Neural progenitor cell (in vitro differentiated cells): ENCODE measurements at regions not wholly inside any gene's neighbourhood (a gene's known extent, or its start where the extent isn't known, plus 50 kb on each side); places are given as distances from the start of the nearest gene placed in this dataset.

ENCODE experiments used
- DNase-seq: peaks from one replicate; pipeline ENCODE4 v3.0.0-alpha.2; 2016; ENCODE audit warnings: low spot score
- H2AFZ ChIP-seq: fragments of 200-600 bp; sonication (generic); replicated peaks from 2 replicates; pipeline ENCODE4 v1.6.1; 2016; ENCODE audit warnings: antibody characterized with exemption
- H3F3A ChIP-seq: fragments of 200-600 bp; sonication (generic); 2 replicates; pipeline ENCODE4 v1.6.1; 2016; ENCODE audit warnings: antibody characterized with exemption, low read depth
- H3K27ac ChIP-seq: fragments of 200-600 bp; sonication (generic); 2 replicates; pipeline ENCODE4 v1.5.1; 2016; ENCODE audit warnings: mild to moderate bottlenecking
- H3K27me3 ChIP-seq: fragments of 200-600 bp; sonication (generic); 2 replicates; pipeline ENCODE4 v1.6.1; 2016; ENCODE audit warnings: mild to moderate bottlenecking, moderate library complexity
- H3K36me3 ChIP-seq: fragments of 200-600 bp; sonication (generic); 2 replicates; pipeline ENCODE4 v1.5.1; 2016
- H3K4me1 ChIP-seq: fragments of 200-600 bp; sonication (generic); 2 replicates; pipeline ENCODE4 v1.6.1; 2016; ENCODE audit warnings: mixed run types
- H3K4me2 ChIP-seq: fragments of 200-600 bp; sonication (generic); 2 replicates; pipeline ENCODE4 v1.6.1; 2016
- H3K4me3 ChIP-seq: fragments of 200-600 bp; sonication (generic); 2 replicates; pipeline ENCODE4 v1.5.1; 2016
- H3K79me2 ChIP-seq: fragments of 200-600 bp; sonication (generic); 2 replicates; pipeline ENCODE4 v1.6.1; 2016; ENCODE audit warnings: low read depth
- H3K9ac ChIP-seq: fragments of 200-600 bp; sonication (generic); 2 replicates; pipeline ENCODE4 v1.6.1; 2016
- H3K9me3 ChIP-seq: fragments of 200-600 bp; sonication (generic); 2 replicates; pipeline ENCODE4 v1.5.1; 2016; ENCODE audit warnings: low read depth
- H4K20me1 ChIP-seq: fragments of 200-600 bp; sonication (generic); 2 replicates; pipeline ENCODE4 v1.6.1; 2016; ENCODE audit warnings: low read depth
- H3K27ac Mint-ChIP-seq: 3 replicates; pipeline ENCODE4 v1.8.0; 2021; ENCODE audit warnings: mixed read lengths
- H3K27me3 Mint-ChIP-seq: 2 replicates; pipeline ENCODE4 v1.8.0; 2022; ENCODE audit warnings: low read depth, mild to moderate bottlenecking, inconsistent platforms, moderate library complexity, mixed read lengths; ENCODE audit not compliant: insufficient read depth
- H3K36me3 Mint-ChIP-seq: 3 replicates; pipeline ENCODE4 v1.8.0; 2021; ENCODE audit warnings: mixed read lengths
- H3K4me1 Mint-ChIP-seq: 3 replicates; pipeline ENCODE4 v1.8.0; 2021; ENCODE audit warnings: mixed read lengths
- H3K4me3 Mint-ChIP-seq: 3 replicates; pipeline ENCODE4 v1.8.0; 2021; ENCODE audit warnings: mild to moderate bottlenecking, moderate library complexity, mixed read lengths
- H3K9me3 Mint-ChIP-seq: 3 replicates; pipeline ENCODE4 v1.8.0; 2020; ENCODE audit warnings: mixed read lengths
- EZH2 ChIP-seq: fragments of 200-600 bp; sonication (generic); IDR thresholded peaks from 2 replicates; pipeline ENCODE4 v1.6.1; 2017; ENCODE audit warnings: antibody characterized with exemption, mild to moderate bottlenecking, moderate library complexity
- EZH2phosphoT487 ChIP-seq: fragments of 200-600 bp; sonication (generic); IDR thresholded peaks from 2 replicates; pipeline ENCODE4 v1.6.1; 2017; ENCODE audit warnings: antibody characterized with exemption
- TF ChIP-seq, protein P1 (sequence below): fragments of 200-600 bp; sonication (generic); IDR thresholded peaks from 2 replicates; pipeline ENCODE4 v1.5.1; 2017; ENCODE audit warnings: antibody characterized with exemption, mild to moderate bottlenecking

DNA sequence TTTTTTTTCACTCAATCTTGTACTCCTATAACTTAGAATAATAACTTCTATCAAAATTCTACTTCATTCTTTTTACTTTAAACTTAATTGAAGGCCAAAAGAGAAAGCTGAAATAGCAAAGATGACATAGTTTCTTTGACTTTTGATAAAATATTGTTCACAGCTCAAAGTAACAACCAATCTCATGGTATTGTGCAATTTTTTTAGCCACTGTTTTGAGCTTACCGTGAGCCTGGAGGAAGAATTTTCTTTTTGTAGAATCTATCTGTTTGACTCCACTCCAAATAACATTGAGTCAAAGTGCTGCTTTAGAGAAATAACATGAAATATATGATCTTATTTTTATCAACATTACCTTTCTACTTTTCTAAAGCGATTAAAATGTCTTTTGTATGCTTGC is 903.9 kb upstream of the FOXG1 start:
- H3K9me3 ChIP-seq, result no peaks in the 10 kb centered on the region
- H3K79me2 ChIP-seq, result no peaks in the 10 kb centered on the region
- H3K36me3 ChIP-seq, result no peaks in the 10 kb centered on the region
- Mint-ChIP-seq H3K36me3 (no peaks in the 10 kb centered on the region), H3K27ac (no peak overlapping the region), H3K4me1 (no peaks in the 10 kb centered on the region), H3K4me3 (no peak overlapping the region), H3K9me3 (no peaks in the 10 kb centered on the region), H3K27me3 (no peaks in the 10 kb centered on the region)
- H2AFZ ChIP-seq, result no peak overlapping the region
- no peaks in the 10 kb centered on the region for H3K27me3 ChIP-seq
- no peaks in the 10 kb centered on the region for H3K4me1 ChIP-seq
- DNase-seq, result no peak
- TF ChIP-seq, protein P1, sequence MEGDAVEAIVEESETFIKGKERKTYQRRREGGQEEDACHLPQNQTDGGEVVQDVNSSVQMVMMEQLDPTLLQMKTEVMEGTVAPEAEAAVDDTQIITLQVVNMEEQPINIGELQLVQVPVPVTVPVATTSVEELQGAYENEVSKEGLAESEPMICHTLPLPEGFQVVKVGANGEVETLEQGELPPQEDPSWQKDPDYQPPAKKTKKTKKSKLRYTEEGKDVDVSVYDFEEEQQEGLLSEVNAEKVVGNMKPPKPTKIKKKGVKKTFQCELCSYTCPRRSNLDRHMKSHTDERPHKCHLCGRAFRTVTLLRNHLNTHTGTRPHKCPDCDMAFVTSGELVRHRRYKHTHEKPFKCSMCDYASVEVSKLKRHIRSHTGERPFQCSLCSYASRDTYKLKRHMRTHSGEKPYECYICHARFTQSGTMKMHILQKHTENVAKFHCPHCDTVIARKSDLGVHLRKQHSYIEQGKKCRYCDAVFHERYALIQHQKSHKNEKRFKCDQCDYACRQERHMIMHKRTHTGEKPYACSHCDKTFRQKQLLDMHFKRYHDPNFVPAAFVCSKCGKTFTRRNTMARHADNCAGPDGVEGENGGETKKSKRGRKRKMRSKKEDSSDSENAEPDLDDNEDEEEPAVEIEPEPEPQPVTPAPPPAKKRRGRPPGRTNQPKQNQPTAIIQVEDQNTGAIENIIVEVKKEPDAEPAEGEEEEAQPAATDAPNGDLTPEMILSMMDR, result no peak
- TF ChIP-seq EZH2phosphoT487 (no peak), EZH2 (no peak)
- H3K4me2 ChIP-seq, result no peak overlapping the region
- no peak overlapping the region for H3K4me3 ChIP-seq
- no peaks in the 10 kb centered on the region for H3F3A ChIP-seq
- no peak overlapping the region for H3K27ac ChIP-seq
- no peaks in the 10 kb centered on the region for H4K20me1 ChIP-seq
- no peak overlapping the region for H3K9ac ChIP-seq

DNA sequence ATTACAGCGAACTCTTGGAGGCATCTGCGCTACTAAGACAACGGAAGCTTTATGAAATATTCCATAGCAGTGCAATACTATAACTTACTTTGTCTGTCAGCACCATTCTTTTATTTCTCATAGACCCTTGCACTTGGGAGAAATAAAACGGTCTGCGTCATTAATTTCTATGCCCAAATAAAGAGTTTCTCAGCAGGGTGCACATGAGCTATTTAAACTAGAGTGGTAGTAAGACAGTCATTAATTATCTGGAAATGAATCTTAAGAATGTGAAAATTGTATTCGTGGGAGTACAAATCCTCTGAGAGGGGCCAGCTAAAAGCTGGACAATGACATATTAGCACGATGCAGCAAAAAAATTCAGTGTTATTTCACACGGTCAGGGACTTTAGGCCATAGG is 903.4 kb upstream of the FOXG1 start:
- H3K4me1 Mint-ChIP-seq, result no peaks in the 10 kb centered on the region
- H3K27me3 Mint-ChIP-seq, result no peaks in the 10 kb centered on the region

GRCh38 chr14:27881063-27881462 is 885.5 kb upstream of the FOXG1 start:
- Histone ChIP-seq H3K27me3 (no peaks in the 10 kb centered on the region), H3F3A (no peaks in the 10 kb centered on the region), H3K4me3 (no peak overlapping the region), H3K27ac (no peak overlapping the region), H4K20me1 (no peaks in the 10 kb centered on the region), H3K9ac (no peak overlapping the region), H3K79me2 (no peaks in the 10 kb centered on the region), H3K36me3 (no peaks in the 10 kb centered on the region), H3K4me1 (no peaks in the 10 kb centered on the region), H2AFZ (no peak overlapping the region), H3K9me3 (no peaks in the 10 kb centered on the region), H3K4me2 (no peak overlapping the region)
- DNase-seq, result no peak
- H3K4me3 Mint-ChIP-seq, result no peak overlapping the region
- TF ChIP-seq EZH2phosphoT487 (no peak), EZH2 (no peak)
- TF ChIP-seq, protein P1, result no peak
- H3K4me1 Mint-ChIP-seq, result no peaks in the 10 kb centered on the region
- H3K9me3 Mint-ChIP-seq, result peaks cover 2% of the 10 kb centered on the region
- no peak overlapping the region for H3K27ac Mint-ChIP-seq
- no peaks in the 10 kb centered on the region for H3K36me3 Mint-ChIP-seq
- H3K27me3 Mint-ChIP-seq, result no peaks in the 10 kb centered on the region

More for the DNA sequence above, 903.4 kb upstream of the FOXG1 start:
- TF ChIP-seq EZH2, result no peak
- TF ChIP-seq EZH2phosphoT487, result no peak
- TF ChIP-seq, protein P1, result no peak
- no peak overlapping the region for H3K9ac ChIP-seq
- no peak overlapping the region for H3K27ac ChIP-seq
- no peaks in the 10 kb centered on the region for H3K27me3 ChIP-seq
- H3K4me1 ChIP-seq, result no peaks in the 10 kb centered on the region
- H3K4me3 ChIP-seq, result no peak overlapping the region
- H2AFZ ChIP-seq, result no peak overlapping the region
- Mint-ChIP-seq H3K4me3 (no peak overlapping the region), H3K27ac (peak overlapping the region; percentile 50), H3K36me3 (no peaks in the 10 kb centered on the region), H3K9me3 (no peaks in the 10 kb centered on the region)
- H3K79me2 ChIP-seq, result no peaks in the 10 kb centered on the region
- H3F3A ChIP-seq, result no peaks in the 10 kb centered on the region
- no peaks in the 10 kb centered on the region for H3K36me3 ChIP-seq
- no peak for DNase-seq
- H3K9me3 ChIP-seq, result no peaks in the 10 kb centered on the region
- H4K20me1 ChIP-seq, result no peaks in the 10 kb centered on the region
- no peak overlapping the region for H3K4me2 ChIP-seq

DNA sequence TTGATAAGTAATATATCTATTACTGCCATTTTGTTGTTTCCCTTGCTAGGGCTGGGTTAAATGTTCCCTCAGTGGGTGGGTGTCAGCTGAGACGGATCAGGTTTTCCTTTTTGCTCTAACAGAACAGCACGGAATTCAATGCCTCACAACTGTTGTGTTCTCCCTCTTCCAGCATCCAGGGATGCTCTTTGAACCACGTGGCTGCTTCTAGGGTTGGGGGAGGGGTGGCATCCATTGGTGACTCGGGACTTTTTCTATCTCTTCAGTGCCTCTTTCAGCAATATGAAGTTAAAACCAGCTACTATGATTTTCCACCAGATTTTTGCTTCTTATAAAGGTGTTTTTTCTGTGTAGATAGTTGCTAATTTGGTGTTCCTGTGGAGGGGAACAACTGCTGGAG is 884.9 kb upstream of the FOXG1 start:
- no peak overlapping the region for H3K4me2 ChIP-seq
- no peaks in the 10 kb centered on the region for H3K27me3 ChIP-seq
- H2AFZ ChIP-seq, result no peak overlapping the region
- no peak overlapping the region for H3K4me3 ChIP-seq
- DNase-seq, result peak; percentile 1
- Mint-ChIP-seq H3K27me3 (no peaks in the 10 kb centered on the region), H3K36me3 (no peaks in the 10 kb centered on the region), H3K9me3 (peaks cover 2% of the 10 kb centered on the region), H3K27ac (no peak overlapping the region), H3K4me3 (no peak overlapping the region), H3K4me1 (peaks cover 3% of the 10 kb centered on the region)
- no peak overlapping the region for H3K27ac ChIP-seq
- TF ChIP-seq EZH2 (no peak), EZH2phosphoT487 (no peak)
- TF ChIP-seq, protein P1, result no peak
- H3K9me3 ChIP-seq, result no peaks in the 10 kb centered on the region
- no peaks in the 10 kb centered on the region for H3F3A ChIP-seq
- no peaks in the 10 kb centered on the region for H3K36me3 ChIP-seq
- no peaks in the 10 kb centered on the region for H4K20me1 ChIP-seq
- no peaks in the 10 kb centered on the region for H3K79me2 ChIP-seq
- H3K4me1 ChIP-seq, result no peaks in the 10 kb centered on the region
- no peak overlapping the region for H3K9ac ChIP-seq
